ENCODE measurements at regions not wholly inside any gene's neighbourhood (a gene's known extent, or its start where the extent isn't known, plus 50 kb on each side); places are given as distances from the start of the nearest gene placed in this dataset.
A peak's percentile ranks its signal among the peaks of the same experiment; 100 is the strongest.

DNA sequence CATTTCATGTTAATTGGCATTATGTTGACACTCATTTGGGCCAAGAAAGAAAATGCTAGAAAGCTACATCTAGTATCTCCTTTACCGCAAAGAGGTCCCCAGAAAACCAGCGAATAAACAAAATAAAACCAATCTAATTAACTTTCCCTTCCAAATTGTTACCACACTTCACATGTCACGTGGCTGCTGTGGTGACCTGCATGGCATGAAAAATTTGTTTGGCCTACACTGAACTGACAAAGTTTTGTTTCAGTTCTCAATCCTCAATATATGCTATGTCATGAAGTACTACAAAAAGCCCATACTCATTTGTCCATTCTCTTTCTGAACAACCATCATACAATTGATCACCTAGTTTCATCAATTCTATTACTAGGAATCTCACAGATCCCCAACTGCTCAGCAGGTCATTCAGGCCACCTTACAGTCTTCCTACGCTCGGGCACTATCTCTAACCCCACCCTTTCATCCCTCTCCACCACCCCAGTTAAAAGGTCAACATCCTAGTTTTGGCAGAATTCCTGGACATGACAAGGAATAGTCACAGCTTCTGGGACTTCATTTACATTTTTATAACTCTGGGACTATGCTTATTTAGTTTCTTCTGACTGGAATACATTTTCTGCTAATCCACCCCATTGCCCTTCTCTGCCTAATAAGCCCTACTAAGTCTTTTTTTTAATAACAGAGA lies 480.4 kb downstream of the IGSF11 start:
- H3K36me3 ChIP-seq, result no peaks in the 10 kb centered on the region
- no peaks in the 10 kb centered on the region for H3K27me3 ChIP-seq
- H3K27ac ChIP-seq, result no peak overlapping the region
- H3K9me3 ChIP-seq (ENCODE audit: low read depth), result no peaks in the 10 kb centered on the region
- H3K4me1 ChIP-seq (ENCODE audit: low read depth), result peaks cover 24% of the 10 kb centered on the region
- DNase-seq (ENCODE audit: low read depth in 1 of 2, low spot score in 1 of 2), result no peak
- TF ChIP-seq, protein P1, sequence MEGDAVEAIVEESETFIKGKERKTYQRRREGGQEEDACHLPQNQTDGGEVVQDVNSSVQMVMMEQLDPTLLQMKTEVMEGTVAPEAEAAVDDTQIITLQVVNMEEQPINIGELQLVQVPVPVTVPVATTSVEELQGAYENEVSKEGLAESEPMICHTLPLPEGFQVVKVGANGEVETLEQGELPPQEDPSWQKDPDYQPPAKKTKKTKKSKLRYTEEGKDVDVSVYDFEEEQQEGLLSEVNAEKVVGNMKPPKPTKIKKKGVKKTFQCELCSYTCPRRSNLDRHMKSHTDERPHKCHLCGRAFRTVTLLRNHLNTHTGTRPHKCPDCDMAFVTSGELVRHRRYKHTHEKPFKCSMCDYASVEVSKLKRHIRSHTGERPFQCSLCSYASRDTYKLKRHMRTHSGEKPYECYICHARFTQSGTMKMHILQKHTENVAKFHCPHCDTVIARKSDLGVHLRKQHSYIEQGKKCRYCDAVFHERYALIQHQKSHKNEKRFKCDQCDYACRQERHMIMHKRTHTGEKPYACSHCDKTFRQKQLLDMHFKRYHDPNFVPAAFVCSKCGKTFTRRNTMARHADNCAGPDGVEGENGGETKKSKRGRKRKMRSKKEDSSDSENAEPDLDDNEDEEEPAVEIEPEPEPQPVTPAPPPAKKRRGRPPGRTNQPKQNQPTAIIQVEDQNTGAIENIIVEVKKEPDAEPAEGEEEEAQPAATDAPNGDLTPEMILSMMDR (IDR thresholded peaks at IDR 0.05; ENCODE audit: low read depth, low read length), result no peak
- H3K4me3 ChIP-seq, result no peak overlapping the region

DNA sequence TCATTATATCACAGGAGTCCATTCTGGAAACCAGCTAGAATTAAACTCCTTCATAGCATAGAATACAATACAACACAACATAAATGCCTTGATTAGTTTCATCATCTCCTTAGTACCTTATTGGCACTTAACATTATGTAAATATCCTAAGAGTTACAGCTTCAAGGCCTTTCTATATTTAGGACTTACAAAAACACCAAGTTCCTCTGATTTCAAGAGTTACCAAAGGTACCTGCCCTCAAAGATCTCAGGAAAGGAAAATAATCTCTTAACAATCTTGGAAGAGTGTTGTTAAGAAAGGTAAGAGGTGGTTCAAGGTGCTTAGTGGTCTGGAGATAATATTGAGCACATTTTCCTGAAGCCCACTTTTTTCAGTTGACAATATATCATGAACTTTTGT lies 477.7 kb downstream of the IGSF11 start:
- Histone ChIP-seq H3K27ac (peak overlapping the region; percentile 15), H3K9me3 (ENCODE audit: low read depth) (no peaks in the 10 kb centered on the region), H3K27me3 (no peaks in the 10 kb centered on the region), H3K4me3 (no peak overlapping the region), H3K4me1 (ENCODE audit: low read depth) (peaks cover 25% of the 10 kb centered on the region), H3K36me3 (no peaks in the 10 kb centered on the region)
- TF ChIP-seq, protein P1 (IDR thresholded peaks at IDR 0.05; ENCODE audit: low read depth, low read length), result no peak
- no peak for DNase-seq (ENCODE audit: low read depth in 1 of 2, low spot score in 1 of 2)

DNA sequence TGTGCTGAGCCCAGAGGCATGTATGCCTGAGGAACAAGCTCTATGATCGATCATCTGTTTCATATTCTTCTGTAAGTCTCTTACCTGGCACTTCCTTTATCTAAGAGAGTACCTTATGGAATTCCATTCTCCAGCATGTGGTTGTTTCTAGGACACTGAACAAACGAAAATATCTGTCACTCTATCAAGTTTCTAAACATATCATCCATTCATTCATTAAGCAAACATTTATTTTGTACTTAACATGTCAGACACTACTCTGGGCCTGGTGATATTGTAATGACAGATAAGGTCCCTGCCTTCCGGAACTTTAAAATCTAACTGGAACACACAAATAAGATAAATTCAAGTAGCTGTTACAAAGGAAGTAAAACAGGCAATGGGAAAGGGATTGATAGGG lies 477.1 kb downstream of the IGSF11 start:
- Histone ChIP-seq H3K9me3 (ENCODE audit: low read depth) (no peaks in the 10 kb centered on the region), H3K4me3 (no peak overlapping the region), H3K27ac (peak overlapping the region; percentile 3), H3K4me1 (ENCODE audit: low read depth) (peaks cover 25% of the 10 kb centered on the region), H3K36me3 (no peaks in the 10 kb centered on the region), H3K27me3 (no peaks in the 10 kb centered on the region)
- no peak for DNase-seq (ENCODE audit: low read depth in 1 of 2, low spot score in 1 of 2)
- TF ChIP-seq, protein P1 (IDR thresholded peaks at IDR 0.05; ENCODE audit: low read depth, low read length), result no peak

DNA sequence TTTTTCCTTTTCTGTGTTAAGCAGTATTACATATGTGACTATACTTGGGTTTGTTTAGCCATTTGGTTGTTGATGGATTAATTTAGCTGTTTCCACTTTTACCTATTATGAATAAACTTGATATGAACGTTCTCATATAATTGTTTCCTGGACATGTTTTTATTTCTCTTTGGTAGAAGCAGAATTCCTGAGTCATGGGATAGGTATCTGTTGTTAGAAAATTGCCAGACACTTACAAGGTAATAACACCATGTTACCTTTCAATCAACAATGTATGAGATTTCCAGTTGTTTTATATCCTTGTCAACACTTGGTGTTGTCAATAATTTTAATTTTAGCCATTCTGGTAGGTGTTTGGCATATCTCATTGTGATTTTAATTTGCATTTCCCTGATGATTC lies 475.4 kb downstream of the IGSF11 start:
- TF ChIP-seq, protein P1 (IDR thresholded peaks at IDR 0.05; ENCODE audit: low read depth, low read length), result no peak
- no peaks in the 10 kb centered on the region for H3K36me3 ChIP-seq
- no peak overlapping the region for H3K4me3 ChIP-seq
- H3K27me3 ChIP-seq, result no peaks in the 10 kb centered on the region
- no peak overlapping the region for H3K27ac ChIP-seq
- H3K9me3 ChIP-seq (ENCODE audit: low read depth), result no peaks in the 10 kb centered on the region
- H3K4me1 ChIP-seq (ENCODE audit: low read depth), result peaks cover 25% of the 10 kb centered on the region
- no peak for DNase-seq (ENCODE audit: low read depth in 1 of 2, low spot score in 1 of 2)

DNA sequence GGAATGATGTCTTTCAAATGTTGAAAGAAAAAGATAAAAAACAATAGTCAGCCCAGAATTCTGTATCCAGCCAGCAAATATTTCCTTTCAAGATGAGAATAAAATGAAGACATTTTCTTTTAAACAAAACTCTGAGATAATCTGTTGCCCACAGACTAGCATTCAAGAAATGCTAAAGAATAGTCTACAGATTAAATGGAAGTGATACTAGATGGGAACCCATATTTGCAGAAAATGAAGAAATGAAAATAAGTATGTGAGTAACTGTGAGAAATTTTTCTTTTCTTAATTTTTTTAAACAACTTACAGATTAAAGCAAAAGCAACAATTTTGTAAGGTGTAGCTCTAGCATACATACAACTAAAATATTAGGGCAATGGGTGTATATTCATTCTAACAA lies 469.8 kb downstream of the IGSF11 start:
- TF ChIP-seq, protein P1 (IDR thresholded peaks at IDR 0.05; ENCODE audit: low read depth, low read length), result no peak
- H3K27ac ChIP-seq, result no peak overlapping the region
- no peak overlapping the region for H3K4me3 ChIP-seq

More for the DNA sequence above, 469.8 kb downstream of the IGSF11 start:
- H3K4me1 ChIP-seq (ENCODE audit: low read depth), result no peaks in the 10 kb centered on the region
- no peaks in the 10 kb centered on the region for H3K27me3 ChIP-seq
- H3K36me3 ChIP-seq, result no peaks in the 10 kb centered on the region
- no peak for DNase-seq (ENCODE audit: low read depth in 1 of 2, low spot score in 1 of 2)
- H3K9me3 ChIP-seq (ENCODE audit: low read depth), result no peaks in the 10 kb centered on the region

Measured in cardiac muscle cell (in vitro differentiated cells and primary cell).